ENCODE measurements at regions not wholly inside any gene's neighbourhood (a gene's known extent, or its start where the extent isn't known, plus 50 kb on each side); places are given as distances from the start of the nearest gene placed in this dataset.

- Histone ChIP-seq H3K4me1 (ENCODE audit: insufficient read depth, low read length) (no peaks in the 10 kb centered on the region), H3K27me3 (ENCODE audit: insufficient read depth, low read length) (no peaks in the 10 kb centered on the region), H3K4me2 (ENCODE audit: low read length) (no peak overlapping the region), H3K79me2 (ENCODE audit: insufficient read depth, low read length) (no peaks in the 10 kb centered on the region), H3K27ac (ENCODE audit: low read depth, low read length) (no peak overlapping the region), H3K9me3 (ENCODE audit: insufficient read depth, low read depth, low read length) (no peaks in the 10 kb centered on the region), H3K9ac (ENCODE audit: low read length) (no peak overlapping the region), H3K4me3 (ENCODE audit: insufficient read depth, low read depth, low read length) (no peak overlapping the region), H2AFZ (ENCODE audit: low read depth, low read length) (no peak overlapping the region), H3K36me3 (ENCODE audit: insufficient read depth, low read length) (no peaks in the 10 kb centered on the region), H4K20me1 (ENCODE audit: insufficient read depth, low read length) (no peaks in the 10 kb centered on the region)
- Mint-ChIP-seq H3K9me3 (ENCODE audit: unreplicated experiment) (no peaks in the 10 kb centered on the region), H3K4me3 (ENCODE audit: unreplicated experiment) (no peak overlapping the region), H3K4me1 (ENCODE audit: low read depth, unreplicated experiment) (peaks cover 4% of the 10 kb centered on the region), H3K27ac (ENCODE audit: unreplicated experiment) (no peak overlapping the region), H3K36me3 (ENCODE audit: low read depth, unreplicated experiment) (no peaks in the 10 kb centered on the region), H3K27me3 (ENCODE audit: low read depth, unreplicated experiment) (peaks cover 27% of the 10 kb centered on the region)
- TF ChIP-seq EZH2 (IDR thresholded peaks at IDR 0.05; ENCODE audit: insufficient read depth, low read length) = no peak
- no peak for TF ChIP-seq CTCF (IDR thresholded peaks at IDR 0.05; ENCODE audit: insufficient read depth, low read depth, low read length)
- DNase-seq (ENCODE audit: low read depth) (no peak), FAIRE-seq (no peak)
These were observed 101.9 kb upstream of the SMIM21 start for GRCh38 chr18:75529394-75529793.

- H3K27ac Mint-ChIP-seq (ENCODE audit: unreplicated experiment) = no peak overlapping the region
- Histone ChIP-seq H3K4me1 (ENCODE audit: insufficient read depth, low read length) (no peaks in the 10 kb centered on the region), H3K9me3 (ENCODE audit: insufficient read depth, low read depth, low read length) (no peaks in the 10 kb centered on the region), H3K27me3 (ENCODE audit: insufficient read depth, low read length) (no peaks in the 10 kb centered on the region), H2AFZ (ENCODE audit: low read depth, low read length) (no peak overlapping the region), H3K9ac (ENCODE audit: low read length) (no peak overlapping the region), H3K4me3 (ENCODE audit: insufficient read depth, low read depth, low read length) (no peak overlapping the region), H3K79me2 (ENCODE audit: insufficient read depth, low read length) (no peaks in the 10 kb centered on the region), H3K36me3 (ENCODE audit: insufficient read depth, low read length) (no peaks in the 10 kb centered on the region), H3K4me2 (ENCODE audit: low read length) (no peak overlapping the region), H3K27ac (ENCODE audit: low read depth, low read length) (no peak overlapping the region), H4K20me1 (ENCODE audit: insufficient read depth, low read length) (no peaks in the 10 kb centered on the region)
- FAIRE-seq = no peak
- H3K27me3 Mint-ChIP-seq (ENCODE audit: low read depth, unreplicated experiment) = peaks cover 29% of the 10 kb centered on the region
- no peaks in the 10 kb centered on the region for H3K9me3 Mint-ChIP-seq (ENCODE audit: unreplicated experiment)
- no peak overlapping the region for H3K4me3 Mint-ChIP-seq (ENCODE audit: unreplicated experiment)
- no peak for DNase-seq (ENCODE audit: low read depth)
- peaks cover under 1% of the 10 kb centered on the region for H3K4me1 Mint-ChIP-seq (ENCODE audit: low read depth, unreplicated experiment)
- no peaks in the 10 kb centered on the region for H3K36me3 Mint-ChIP-seq (ENCODE audit: low read depth, unreplicated experiment)
- TF ChIP-seq EZH2 (IDR thresholded peaks at IDR 0.05; ENCODE audit: insufficient read depth, low read length) (no peak), CTCF (IDR thresholded peaks at IDR 0.05; ENCODE audit: insufficient read depth, low read depth, low read length) (no peak)
These were observed 100.6 kb upstream of the SMIM21 start for GRCh38 chr18:75527848-75528685.

DNA sequence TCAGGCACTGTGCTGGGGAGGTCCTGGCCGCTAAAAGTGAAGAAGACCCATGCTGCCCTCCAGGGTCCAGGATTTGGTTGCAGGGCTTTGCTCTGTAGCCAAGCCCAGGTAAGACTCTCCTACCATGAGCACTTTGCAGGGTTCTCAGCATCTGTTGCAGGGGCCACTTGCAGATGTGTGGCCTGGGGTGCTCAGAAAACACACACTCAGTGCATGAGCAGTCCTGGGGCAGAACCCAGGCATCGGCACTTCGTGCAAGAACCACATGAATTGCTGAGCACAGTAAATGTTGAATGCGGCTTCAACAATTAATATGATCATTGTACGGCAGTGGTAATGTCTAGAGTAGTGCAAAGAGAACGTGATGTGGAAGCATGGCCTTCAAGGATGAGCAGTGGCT, 98.5 kb upstream of the SMIM21 start:
- no peaks in the 10 kb centered on the region for H3K4me1 Mint-ChIP-seq (ENCODE audit: low read depth, unreplicated experiment)

More for the DNA sequence above, 98.5 kb upstream of the SMIM21 start:
- H3K9ac ChIP-seq (ENCODE audit: low read length) = no peak overlapping the region
- H4K20me1 ChIP-seq (ENCODE audit: insufficient read depth, low read length) = no peaks in the 10 kb centered on the region
- H3K9me3 ChIP-seq (ENCODE audit: insufficient read depth, low read depth, low read length) = no peaks in the 10 kb centered on the region
- no peaks in the 10 kb centered on the region for H3K4me1 ChIP-seq (ENCODE audit: insufficient read depth, low read length)
- no peak overlapping the region for H3K27ac Mint-ChIP-seq (ENCODE audit: unreplicated experiment)
- no peak overlapping the region for H2AFZ ChIP-seq (ENCODE audit: low read depth, low read length)
- no peaks in the 10 kb centered on the region for H3K27me3 ChIP-seq (ENCODE audit: insufficient read depth, low read length)
- FAIRE-seq (no peak), DNase-seq (ENCODE audit: low read depth) (no peak)
- H3K4me3 ChIP-seq (ENCODE audit: insufficient read depth, low read depth, low read length) = no peak overlapping the region
- no peak overlapping the region for H3K27ac ChIP-seq (ENCODE audit: low read depth, low read length)
- H3K9me3 Mint-ChIP-seq (ENCODE audit: unreplicated experiment) = no peaks in the 10 kb centered on the region
- no peak overlapping the region for H3K4me3 Mint-ChIP-seq (ENCODE audit: unreplicated experiment)
- H3K36me3 Mint-ChIP-seq (ENCODE audit: low read depth, unreplicated experiment) = no peaks in the 10 kb centered on the region
- H3K36me3 ChIP-seq (ENCODE audit: insufficient read depth, low read length) = no peaks in the 10 kb centered on the region
- TF ChIP-seq EZH2 (IDR thresholded peaks at IDR 0.05; ENCODE audit: insufficient read depth, low read length) (no peak), CTCF (IDR thresholded peaks at IDR 0.05; ENCODE audit: insufficient read depth, low read depth, low read length) (no peak)
- peaks cover 29% of the 10 kb centered on the region for H3K27me3 Mint-ChIP-seq (ENCODE audit: low read depth, unreplicated experiment)
- H3K4me2 ChIP-seq (ENCODE audit: low read length) = no peak overlapping the region
- H3K79me2 ChIP-seq (ENCODE audit: insufficient read depth, low read length) = no peaks in the 10 kb centered on the region

Data from astrocyte (in vitro differentiated cells and primary cell).